Psoas muscle (tissue), 7 donors: ENCODE measurements at regions not wholly inside any gene's neighbourhood (a gene's known extent, or its start where the extent isn't known, plus 50 kb on each side); places are given as distances from the start of the nearest gene placed in this dataset.
"Not testable (repeated sequence)": the region's sequence is repeated elsewhere in the genome, so short reads cannot be mapped to it uniquely, and the experiment has no call there.

Experiments used
- ATAC-seq, 4 donors: fragments of 200-7000 bp; cut with Tn5 transposase; one replicate each; pipeline ENCODE4 v1.9.1; 2020; ENCODE audit warnings: moderate library complexity in 3 of 4, mild to moderate bottlenecking in 2 of 4
- DNase-seq, 2 donors: peaks; one replicate each; pipeline ENCODE4 v3.0.0-alpha.2; 2020
- H3K27ac ChIP-seq: fragments of 200-600 bp; one replicate; pipeline ENCODE4 v1.8.0; 2022
- H3K27me3 ChIP-seq, 3 donors: fragments of 200-600 bp in 1 of 3; one replicate each; pipeline versions ENCODE4 v1.6.1 to v1.8.0; 2013 to 2022; ENCODE audit warnings: low read length in 2 of 3, mild to moderate bottlenecking in 2 of 3, moderate library complexity in 1 of 3; ENCODE audit not compliant: insufficient read depth in 3 of 3
- H3K36me3 ChIP-seq, 2 donors: fragments of 200-600 bp in 1 of 2; one replicate each; pipeline versions ENCODE4 v1.6.1 to v1.8.0; 2013 to 2022; ENCODE audit warnings: low read depth in 1 of 2, mild to moderate bottlenecking in 1 of 2, moderate library complexity in 1 of 2; ENCODE audit not compliant: insufficient read depth in 1 of 2
- H3K4me1 ChIP-seq: fragments of 200-600 bp; one replicate; pipeline ENCODE4 v1.8.0; 2022
- H3K4me3 ChIP-seq: fragments of 200-600 bp; one replicate; pipeline ENCODE4 v1.8.0; 2022; ENCODE audit warnings: mild to moderate bottlenecking
- H3K9me3 ChIP-seq: fragments of 200-600 bp; one replicate; pipeline ENCODE4 v1.8.0; 2022
- WGBS, 3 donors: extraction: QIAGEN DNeasy Blood & Tissue Kit; methylation state at CpG; one replicate each; pipeline versions ENCODE4 v1.1.6 to v1.1.7; 2013; 5-methylcytosine and 5-hydroxymethylcytosine counted together
- intact Hi-C, 2 donors: fragments of 100-400 bp; cut with DNase I; formaldehyde crosslinking; loops; one replicate each; pipeline versions ENCODE4 v1.11.0 to v1.14.2; 2022
- TF ChIP-seq, protein P1 (sequence below): fragments of 200-600 bp; IDR thresholded peaks from one replicate; pipeline ENCODE4 v1.8.0; 2022; ENCODE audit warnings: antibody characterized with exemption
- donor health status: healthy with polysubstance abuse.
- donor health status: DM: no; HTN: no; CAD: no; lungs with moderate emphysema.
- donor health status: Bipolar disorder and iron deficiency.
- donor health status: healthy.
- donor health status: DM: yes; HTN: yes; CAD: no.
- donor health status: DM: no; HTN: no; CAD: no.
- donor health status: DM: yes; HTN: yes; CAD: no.

DNA sequence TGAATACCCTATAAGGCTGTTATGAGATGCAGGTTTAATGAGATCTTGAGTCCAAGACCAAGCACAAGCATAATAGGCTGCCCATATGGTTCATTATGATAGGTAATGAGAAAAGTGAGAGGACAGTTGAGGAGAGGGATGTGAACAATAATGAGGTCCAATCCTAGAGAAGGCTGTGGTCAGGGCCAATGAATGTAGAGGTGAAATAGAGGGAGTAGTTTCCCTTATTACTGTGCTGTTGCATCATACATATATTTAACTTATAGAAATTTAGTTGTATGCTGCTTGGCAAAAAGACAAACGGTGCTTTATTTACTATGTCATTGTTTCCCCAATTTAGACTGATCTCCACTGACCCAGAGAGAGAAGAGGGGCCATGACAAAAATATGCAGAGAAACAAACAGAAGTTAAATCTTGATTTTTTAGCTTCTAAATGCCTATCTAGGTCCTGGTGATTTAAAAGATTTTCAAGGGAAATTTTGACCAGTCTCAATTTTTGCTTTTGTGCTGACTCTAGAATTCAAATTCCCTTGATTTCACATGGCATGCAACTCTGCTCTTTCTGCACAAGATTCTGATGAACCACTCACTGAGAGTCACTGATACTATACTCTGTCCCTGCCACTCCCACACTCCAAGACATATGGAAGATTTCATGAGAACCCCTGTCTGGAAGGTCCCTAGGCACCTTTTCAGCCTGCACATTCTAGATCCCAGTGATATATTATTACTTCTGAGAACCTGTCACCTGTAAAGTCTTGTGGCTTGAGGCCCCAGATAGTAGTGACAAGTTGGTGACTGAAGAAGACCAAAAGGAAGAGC, 159.7 kb downstream of the VSIG4 start:
- H3K27ac ChIP-seq, result no peak overlapping the region
- no peaks in the 10 kb centered on the region for H3K9me3 ChIP-seq
- DNase-seq (no peak), ATAC-seq (no peak)
- TF ChIP-seq, protein P1, sequence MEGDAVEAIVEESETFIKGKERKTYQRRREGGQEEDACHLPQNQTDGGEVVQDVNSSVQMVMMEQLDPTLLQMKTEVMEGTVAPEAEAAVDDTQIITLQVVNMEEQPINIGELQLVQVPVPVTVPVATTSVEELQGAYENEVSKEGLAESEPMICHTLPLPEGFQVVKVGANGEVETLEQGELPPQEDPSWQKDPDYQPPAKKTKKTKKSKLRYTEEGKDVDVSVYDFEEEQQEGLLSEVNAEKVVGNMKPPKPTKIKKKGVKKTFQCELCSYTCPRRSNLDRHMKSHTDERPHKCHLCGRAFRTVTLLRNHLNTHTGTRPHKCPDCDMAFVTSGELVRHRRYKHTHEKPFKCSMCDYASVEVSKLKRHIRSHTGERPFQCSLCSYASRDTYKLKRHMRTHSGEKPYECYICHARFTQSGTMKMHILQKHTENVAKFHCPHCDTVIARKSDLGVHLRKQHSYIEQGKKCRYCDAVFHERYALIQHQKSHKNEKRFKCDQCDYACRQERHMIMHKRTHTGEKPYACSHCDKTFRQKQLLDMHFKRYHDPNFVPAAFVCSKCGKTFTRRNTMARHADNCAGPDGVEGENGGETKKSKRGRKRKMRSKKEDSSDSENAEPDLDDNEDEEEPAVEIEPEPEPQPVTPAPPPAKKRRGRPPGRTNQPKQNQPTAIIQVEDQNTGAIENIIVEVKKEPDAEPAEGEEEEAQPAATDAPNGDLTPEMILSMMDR, result no peak
- no peaks in the 10 kb centered on the region for H3K36me3 ChIP-seq
- H3K27me3 ChIP-seq, result peaks cover 0 to 20% (median 0%) of the 10 kb centered on the region in 3 donors
- H3K4me1 ChIP-seq, result no peaks in the 10 kb centered on the region
- H3K4me3 ChIP-seq, result no peak overlapping the region
- intact Hi-C loops, result no loop called here
- 44 to 82% (median 61%) methylated on average over 1 of the region's 1 CpG for WGBS, 3 donors

DNA sequence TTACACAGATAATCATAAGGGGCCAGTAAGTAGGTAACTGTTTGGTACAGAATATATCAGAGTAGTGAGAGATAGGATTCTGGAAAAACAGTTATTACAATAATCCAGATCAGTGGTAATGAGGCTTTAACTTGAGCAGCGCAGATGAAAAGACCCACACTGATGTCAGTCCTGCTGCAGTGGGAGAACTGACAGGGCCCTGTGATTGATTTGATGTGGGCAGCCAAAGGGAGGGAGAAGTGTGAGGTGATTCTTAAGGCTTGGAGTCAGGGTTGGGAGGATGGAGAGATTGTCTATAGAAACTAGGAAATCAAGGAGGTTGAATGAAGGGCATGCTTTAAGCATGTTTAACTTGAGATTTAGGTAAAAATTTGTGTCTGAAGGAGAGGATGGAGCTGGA, 161.4 kb downstream of the VSIG4 start:
- TF ChIP-seq, protein P1, result no peak
- 53 to 79% (median 68%) methylated on average over 1 of the region's 1 CpG for WGBS, 3 donors
- Histone ChIP-seq H3K9me3 (no peaks in the 10 kb centered on the region), H3K36me3 (no peaks in the 10 kb centered on the region), H3K27ac (no peak overlapping the region), H3K27me3 (peaks cover 0 to 29% (median 0%) of the 10 kb centered on the region in 3 donors), H3K4me1 (no peaks in the 10 kb centered on the region), H3K4me3 (no peak overlapping the region)
- intact Hi-C loops, result no loop called here
- ATAC-seq (no peak), DNase-seq (no peak)

DNA sequence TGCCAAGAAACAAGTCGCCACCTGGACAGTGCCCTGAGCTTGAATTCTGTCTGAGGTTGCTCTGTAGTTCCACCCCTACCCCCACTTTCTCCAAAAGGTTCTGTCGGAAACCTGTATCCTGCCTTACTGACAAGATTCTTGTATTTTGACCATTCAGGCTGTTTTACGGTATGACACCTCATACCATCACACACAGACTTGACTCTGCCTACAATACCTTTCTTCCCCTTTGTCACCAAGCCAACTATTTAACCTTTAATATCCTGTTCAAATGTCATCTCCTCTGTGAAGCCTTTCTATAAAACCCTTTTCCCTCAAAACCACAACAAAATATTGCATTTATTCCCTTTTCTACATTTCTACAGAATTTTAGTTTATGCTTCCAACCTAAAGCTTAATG, 161.9 kb downstream of the VSIG4 start:
- peaks cover 0 to 27% (median 0%) of the 10 kb centered on the region in 3 donors for H3K27me3 ChIP-seq
- DNase-seq (no peak), ATAC-seq (no peak)
- H3K36me3 ChIP-seq, result no peaks in the 10 kb centered on the region
- WGBS, 3 donors, result 60 to 70% (median 67%) methylated on average over 3 of the region's 3 CpGs
- H3K4me3 ChIP-seq, result no peak overlapping the region
- intact Hi-C loops, result no loop called here
- H3K27ac ChIP-seq, result no peak overlapping the region
- no peaks in the 10 kb centered on the region for H3K9me3 ChIP-seq
- no peaks in the 10 kb centered on the region for H3K4me1 ChIP-seq
- TF ChIP-seq, protein P1, result no peak

DNA sequence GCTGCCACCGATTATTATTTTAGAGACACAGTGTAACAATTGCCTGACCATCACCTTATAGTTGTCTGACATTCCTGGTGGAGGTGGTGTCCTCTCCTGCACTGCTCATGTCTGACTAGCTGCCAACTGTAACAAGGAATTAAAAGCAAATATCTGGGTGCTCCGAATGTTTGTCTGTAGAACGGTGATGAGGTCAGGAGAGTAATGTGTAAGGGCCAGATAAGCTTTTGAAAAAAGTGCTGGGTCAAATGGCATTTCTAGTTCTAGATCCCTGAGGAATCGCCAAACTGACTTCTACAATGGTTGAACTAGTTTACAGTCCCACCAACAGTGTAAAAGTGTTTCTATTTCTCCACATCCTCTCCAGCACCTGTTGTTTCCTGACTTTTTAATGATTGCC, 164.3 kb downstream of the VSIG4 start:
- H3K4me3 ChIP-seq, H3K36me3 ChIP-seq, H3K4me1 ChIP-seq, DNase-seq, ATAC-seq, H3K27ac ChIP-seq, H3K9me3 ChIP-seq, intact Hi-C loops: not testable (repeated sequence)
- peaks cover 0 to 19% (median 0%) of the 10 kb centered on the region in 3 donors for H3K27me3 ChIP-seq
- WGBS, 3 donors, result 79 to 96% (median 90%) methylated on average over 4 of the region's 4 CpGs

DNA sequence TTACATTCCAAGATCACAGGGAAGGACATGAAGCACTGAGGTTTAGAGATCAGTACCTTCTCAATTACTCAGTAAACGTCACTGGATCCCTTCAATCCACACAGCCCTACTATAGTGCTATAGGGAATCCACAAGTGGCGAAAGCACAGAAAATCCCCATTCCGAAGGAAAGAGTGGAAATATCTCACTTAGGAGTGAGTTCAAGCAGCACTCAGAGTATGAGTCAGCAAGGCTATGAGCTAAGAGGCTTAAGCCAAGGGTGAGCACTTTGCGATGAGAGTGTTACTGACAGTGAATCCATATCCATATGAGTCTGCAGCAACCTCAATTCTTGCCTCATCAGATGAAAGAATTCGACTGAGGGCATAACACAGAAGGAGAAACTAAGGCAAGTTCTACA, 165.1 kb downstream of the VSIG4 start:
- H3K36me3 ChIP-seq, result no peaks in the 10 kb centered on the region
- H3K27me3 ChIP-seq, result peaks cover 0 to 17% (median 0%) of the 10 kb centered on the region in 3 donors
- TF ChIP-seq, protein P1, result no peak
- peaks cover 5% of the 10 kb centered on the region for H3K9me3 ChIP-seq
- intact Hi-C loops, result no loop called here
- 68 to 78% (median 74%) methylated on average over 5 of the region's 5 CpGs for WGBS, 3 donors
- DNase-seq (no peak), ATAC-seq (no peak)
- H3K4me3 ChIP-seq, result no peak overlapping the region
- H3K27ac ChIP-seq, result no peak overlapping the region
- no peaks in the 10 kb centered on the region for H3K4me1 ChIP-seq
